ENCODE measurements at regions not wholly inside any gene's neighbourhood (a gene's known extent, or its start where the extent isn't known, plus 50 kb on each side); places are given as distances from the start of the nearest gene placed in this dataset.

GRCh38 chr5:25964009-25964372 is 1074.4 kb downstream of the CDH9 start (continued):
- no peak for TF ChIP-seq REST (IDR thresholded peaks at IDR 0.05; ENCODE audit: low read depth, low read length)

GRCh38 chr5:25963251-25964008 is 1075.0 kb downstream of the CDH9 start:
- no peak overlapping the region for H3K4me3 ChIP-seq
- no peaks in the 10 kb centered on the region; the same call in 2 of the 3 replicates for H3K9me3 ChIP-seq (replicated peaks; ENCODE audit: control insufficient read depth, insufficient read depth, low read length)
- DNase-seq (ENCODE audit: low read depth, low spot score): no peak
- POLR2A ChIA-PET: no interaction called here
- FAIRE-seq: no peak
- H3K9ac ChIP-seq (ENCODE audit: control insufficient read depth, insufficient read depth, low read length): no peak overlapping the region
- ATAC-seq: no peak
- no peak overlapping the region for H3K4me2 ChIP-seq (ENCODE audit: control insufficient read depth, insufficient read depth)
- H3K36me3 ChIP-seq (ENCODE audit: control insufficient read depth in 2 of 2, insufficient read depth in 2 of 2, low read length in 1 of 2): no peaks in the 10 kb centered on the region
- no peak overlapping the region for H3K27ac ChIP-seq (ENCODE audit: control insufficient read depth, insufficient read depth)
- no peak overlapping the region for H2AFZ ChIP-seq (ENCODE audit: control insufficient read depth, low read depth, low read length)
- SMC1A ChIA-PET (ENCODE audit: uncharacterized antibody, unreplicated experiment): no interaction called here
- no peaks in the 10 kb centered on the region for H3K4me1 ChIP-seq (ENCODE audit: control insufficient read depth, insufficient read depth, low read length)
- WGBS (ENCODE audit: insufficient coverage, insufficient replicate concordance, low lambda C conversion rate, missing lambda C conversion rate): 26% methylated on average over 5 of the region's 5 CpGs
- BruUV-seq (replicated peaks): no TSS peak
- no peaks in the 10 kb centered on the region for H4K20me1 ChIP-seq (ENCODE audit: control insufficient read depth, insufficient read depth)
- CTCF ChIA-PET: no interaction called here
- RAD21 ChIA-PET (ENCODE audit: unreplicated experiment): no interaction called here
- intact Hi-C loops (cut with micrococcal nuclease; ENCODE audit: unreplicated experiment) (no loop called here), in situ Hi-C loops (cut with MboI) (no loop called here)
- no peaks in the 10 kb centered on the region for H3K27me3 ChIP-seq (replicated peaks in 1 of 2; ENCODE audit: control insufficient read depth in 2 of 2, insufficient read depth in 2 of 2, low read length in 1 of 2)
- no peaks in the 10 kb centered on the region for H3K79me2 ChIP-seq (ENCODE audit: control insufficient read depth, insufficient read depth, low read length)
- TF ChIP-seq ESRRA (IDR thresholded peaks at IDR 0.05; ENCODE audit: low read length): no peak
- TF ChIP-seq USF2 (IDR thresholded peaks at IDR 0.05; ENCODE audit: borderline replicate concordance, low read depth, low read length): no peak
- no peak for TF ChIP-seq ELK1 (IDR thresholded peaks at IDR 0.05; ENCODE audit: low read depth, low read length)
- TF ChIP-seq RAD21 (IDR thresholded peaks at IDR 0.05; ENCODE audit: insufficient read depth, low read depth, low read length): no peak
- TF ChIP-seq ATF2 (IDR thresholded peaks at IDR 0.05; ENCODE audit: low read length): no peak
- TF ChIP-seq ATF7 (IDR thresholded peaks at IDR 0.05; ENCODE audit: low read depth): no peak
- TF ChIP-seq BHLHE40 (IDR thresholded peaks at IDR 0.05; ENCODE audit: borderline replicate concordance in 1 of 2, low read depth in 2 of 2, low read length in 1 of 2): no peak
- no peak for TF ChIP-seq MEF2A (IDR thresholded peaks at IDR 0.05; ENCODE audit: insufficient read depth, low read depth, low read length)
- TF ChIP-seq SMAD1 (IDR thresholded peaks at IDR 0.05; ENCODE audit: low read depth, partially characterized antibody): no peak
